HCT116 (cell line): ENCODE measurements at regions not wholly inside any gene's neighbourhood (a gene's known extent, or its start where the extent isn't known, plus 50 kb on each side); places are given as distances from the start of the nearest gene placed in this dataset.

ENCODE experiments used
- CEBPB ChIP-seq: IDR thresholded peaks from 2 replicates; pipeline ENCODE4 v1.6.1; 2012; ENCODE audit warnings: low read depth
- EZH2 ChIP-seq: fragments of 200-600 bp; sonication (generic); IDR thresholded peaks from 2 replicates; pipeline ENCODE4 v1.6.1; 2017; ENCODE audit warnings: antibody characterized with exemption, mixed run types
- EZH2phosphoT487 ChIP-seq: fragments of 200-600 bp; IDR thresholded peaks from 2 replicates; pipeline ENCODE4 v1.6.1; 2018; ENCODE audit warnings: antibody characterized with exemption, borderline replicate concordance
- POLR2A ChIP-seq: IDR thresholded peaks from 2 replicates; pipeline ENCODE4 v1.7.0; 2011; ENCODE audit warnings: borderline replicate concordance; ENCODE audit not compliant: insufficient read depth, insufficient read length; ENCODE audit errors: extremely low read depth
- POLR2AphosphoS5 ChIP-seq: IDR thresholded peaks from 2 replicates; pipeline ENCODE4 v1.6.1; 2011; ENCODE audit warnings: mild to moderate bottlenecking, low read depth, low read length, moderate library complexity
- SIN3A ChIP-seq: IDR thresholded peaks from 2 replicates; pipeline ENCODE4 v1.6.1; 2012; ENCODE audit warnings: low read depth
- SP1 ChIP-seq: IDR thresholded peaks from 2 replicates; pipeline ENCODE4 v1.6.1; 2012; ENCODE audit warnings: low read depth
- SRF ChIP-seq: IDR thresholded peaks from 2 replicates; pipeline ENCODE4 v1.6.1; 2012; ENCODE audit warnings: low read depth
- TCF7L2 ChIP-seq: IDR thresholded peaks from 2 replicates; pipeline ENCODE4 v1.7.0; 2011; ENCODE audit warnings: borderline replicate concordance, inconsistent platforms; ENCODE audit not compliant: insufficient read depth, insufficient read length; ENCODE audit errors: extremely low read depth
- YY1 ChIP-seq: IDR thresholded peaks from 2 replicates; pipeline ENCODE4 v1.6.1; 2011; ENCODE audit warnings: low read length, low read depth, moderate library complexity, mild to moderate bottlenecking; ENCODE audit not compliant: insufficient replicate concordance; ENCODE audit errors: extremely low read depth
- ZFX ChIP-seq: fragments of 450-650 bp; IDR thresholded peaks from 2 replicates; pipeline ENCODE4 v1.6.1; 2017
- TF ChIP-seq, protein P1 (sequence below), 3 experiments: fragments of 200-600 bp in 1 of 3; sonication (generic) in 1 of 3; IDR thresholded peaks in 2 of 3; conservative IDR thresholded peaks in 1 of 3; 2 replicates each; pipeline ENCODE4 v1.5.1; 2012 to 2017; ENCODE audit warnings: low read depth in 2 of 3, low read length in 2 of 3, antibody characterized with exemption in 1 of 3, borderline replicate concordance in 1 of 3, control low read depth in 1 of 3, mild to moderate bottlenecking in 1 of 3, mixed read lengths in 1 of 3, mixed run types in 1 of 3, moderate library complexity in 1 of 3; ENCODE audit not compliant: insufficient read depth in 1 of 3
- TF ChIP-seq, protein P2 (sequence below): IDR thresholded peaks from 2 replicates; pipeline ENCODE4 v1.6.1; 2012
- TF ChIP-seq, protein P3 (sequence below): IDR thresholded peaks from 2 replicates; pipeline ENCODE4 v1.6.1; 2011; ENCODE audit warnings: mild to moderate bottlenecking, low read length, moderate library complexity; ENCODE audit not compliant: insufficient replicate concordance; ENCODE audit errors: extremely low read depth

- TF ChIP-seq, protein P1, sequence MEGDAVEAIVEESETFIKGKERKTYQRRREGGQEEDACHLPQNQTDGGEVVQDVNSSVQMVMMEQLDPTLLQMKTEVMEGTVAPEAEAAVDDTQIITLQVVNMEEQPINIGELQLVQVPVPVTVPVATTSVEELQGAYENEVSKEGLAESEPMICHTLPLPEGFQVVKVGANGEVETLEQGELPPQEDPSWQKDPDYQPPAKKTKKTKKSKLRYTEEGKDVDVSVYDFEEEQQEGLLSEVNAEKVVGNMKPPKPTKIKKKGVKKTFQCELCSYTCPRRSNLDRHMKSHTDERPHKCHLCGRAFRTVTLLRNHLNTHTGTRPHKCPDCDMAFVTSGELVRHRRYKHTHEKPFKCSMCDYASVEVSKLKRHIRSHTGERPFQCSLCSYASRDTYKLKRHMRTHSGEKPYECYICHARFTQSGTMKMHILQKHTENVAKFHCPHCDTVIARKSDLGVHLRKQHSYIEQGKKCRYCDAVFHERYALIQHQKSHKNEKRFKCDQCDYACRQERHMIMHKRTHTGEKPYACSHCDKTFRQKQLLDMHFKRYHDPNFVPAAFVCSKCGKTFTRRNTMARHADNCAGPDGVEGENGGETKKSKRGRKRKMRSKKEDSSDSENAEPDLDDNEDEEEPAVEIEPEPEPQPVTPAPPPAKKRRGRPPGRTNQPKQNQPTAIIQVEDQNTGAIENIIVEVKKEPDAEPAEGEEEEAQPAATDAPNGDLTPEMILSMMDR (IDR thresholded peaks at IDR 0.05 in 2 of 3, conservative IDR thresholded peaks at IDR 0.05 in 1 of 3; ENCODE audit: borderline replicate concordance in 1 of 3, insufficient read depth in 1 of 3, low read depth in 2 of 3, low read length in 2 of 3): no peak
- TF ChIP-seq TCF7L2 (no peak), CEBPB (no peak), POLR2A (no peak), YY1 (no peak), SRF (no peak), EZH2phosphoT487 (no peak), ZFX (no peak), POLR2AphosphoS5 (no peak), EZH2 (no peak), SP1 (no peak), SIN3A (no peak)
- TF ChIP-seq, protein P2, sequence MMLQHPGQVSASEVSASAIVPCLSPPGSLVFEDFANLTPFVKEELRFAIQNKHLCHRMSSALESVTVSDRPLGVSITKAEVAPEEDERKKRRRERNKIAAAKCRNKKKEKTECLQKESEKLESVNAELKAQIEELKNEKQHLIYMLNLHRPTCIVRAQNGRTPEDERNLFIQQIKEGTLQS: no peak
- TF ChIP-seq, protein P3, sequence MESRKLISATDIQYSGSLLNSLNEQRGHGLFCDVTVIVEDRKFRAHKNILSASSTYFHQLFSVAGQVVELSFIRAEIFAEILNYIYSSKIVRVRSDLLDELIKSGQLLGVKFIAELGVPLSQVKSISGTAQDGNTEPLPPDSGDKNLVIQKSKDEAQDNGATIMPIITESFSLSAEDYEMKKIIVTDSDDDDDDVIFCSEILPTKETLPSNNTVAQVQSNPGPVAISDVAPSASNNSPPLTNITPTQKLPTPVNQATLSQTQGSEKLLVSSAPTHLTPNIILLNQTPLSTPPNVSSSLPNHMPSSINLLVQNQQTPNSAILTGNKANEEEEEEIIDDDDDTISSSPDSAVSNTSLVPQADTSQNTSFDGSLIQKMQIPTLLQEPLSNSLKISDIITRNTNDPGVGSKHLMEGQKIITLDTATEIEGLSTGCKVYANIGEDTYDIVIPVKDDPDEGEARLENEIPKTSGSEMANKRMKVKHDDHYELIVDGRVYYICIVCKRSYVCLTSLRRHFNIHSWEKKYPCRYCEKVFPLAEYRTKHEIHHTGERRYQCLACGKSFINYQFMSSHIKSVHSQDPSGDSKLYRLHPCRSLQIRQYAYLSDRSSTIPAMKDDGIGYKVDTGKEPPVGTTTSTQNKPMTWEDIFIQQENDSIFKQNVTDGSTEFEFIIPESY: no peak
Measured at GRCh38 chr10:29730969-29731368, 96.2 kb upstream of the SVIL start.
